ENCODE measurements at regions not wholly inside any gene's neighbourhood (a gene's known extent, or its start where the extent isn't known, plus 50 kb on each side); places are given as distances from the start of the nearest gene placed in this dataset.

GRCh38 chr2:63658176-63658968 is 69.6 kb downstream of the MDH1 start:
- CTCF ChIA-PET: interaction anchor here (1.3 to 1.4 kb wide), 2 partner anchors 11 to 18 kb away, joined by 3 to 5 read pairs; no protein-coding TSS in a partner anchor
- POLR2A ChIA-PET: no interaction called here
- TF ChIP-seq CTCF (IDR thresholded peaks at IDR 0.05; ENCODE audit: control extremely low read depth, extremely low read depth, low read depth, missing control alignments): no peak
- DNase-seq (ENCODE audit: extremely low spot score): no peak

- POLR2A ChIA-PET: no interaction called here
- DNase-seq (ENCODE audit: extremely low spot score): no peak
- CTCF ChIA-PET: interaction anchor here (0.8 to 1.4 kb wide), 3 partner anchors 11 to 33 kb away, joined by 3 to 4 read pairs (median 3); no protein-coding TSS in a partner anchor
- no peak for TF ChIP-seq CTCF (IDR thresholded peaks at IDR 0.05; ENCODE audit: control extremely low read depth, extremely low read depth, low read depth, missing control alignments)
These were observed 71.3 kb downstream of the MDH1 start for GRCh38 chr2:63660060-63660459.

GRCh38 chr2:63661076-63661475 is 72.3 kb downstream of the MDH1 start:
- TF ChIP-seq CTCF (IDR thresholded peaks at IDR 0.05; ENCODE audit: control extremely low read depth, extremely low read depth, low read depth, missing control alignments): no peak
- POLR2A ChIA-PET: no interaction called here
- DNase-seq (ENCODE audit: extremely low spot score): no peak
- CTCF ChIA-PET: interaction anchor here (1.4 to 1.9 kb wide), 2 partner anchors 10 to 11 kb away, joined by 4 to 5 read pairs; no protein-coding TSS in a partner anchor

GRCh38 chr2:63662028-63662804 is 73.5 kb downstream of the MDH1 start:
- POLR2A ChIA-PET: no interaction called here
- TF ChIP-seq CTCF (IDR thresholded peaks at IDR 0.05; ENCODE audit: control extremely low read depth, extremely low read depth, low read depth, missing control alignments): no peak
- no peak for DNase-seq (ENCODE audit: extremely low spot score)
- CTCF ChIA-PET: interaction anchor here (1.2 to 1.9 kb wide), 2 partner anchors 9 to 64 kb away, joined by 3 to 5 read pairs; no protein-coding TSS in a partner anchor

GRCh38 chr2:63663013-63663864 is 74.5 kb downstream of the MDH1 start:
- POLR2A ChIA-PET: no interaction called here
- CTCF ChIA-PET: interaction anchor here (1.2 to 1.9 kb wide), 2 partner anchors 8 to 63 kb away, joined by 3 to 5 read pairs; no protein-coding TSS in a partner anchor
- no peak for TF ChIP-seq CTCF (IDR thresholded peaks at IDR 0.05; ENCODE audit: control extremely low read depth, extremely low read depth, low read depth, missing control alignments)
- no peak for DNase-seq (ENCODE audit: extremely low spot score)

GRCh38 chr2:63665091-63665490 is 76.3 kb downstream of the MDH1 start:
- DNase-seq (ENCODE audit: extremely low spot score): no peak
- CTCF ChIA-PET: no interaction called here
- TF ChIP-seq CTCF (IDR thresholded peaks at IDR 0.05; ENCODE audit: control extremely low read depth, extremely low read depth, low read depth, missing control alignments): no peak
- POLR2A ChIA-PET: no interaction called here
